Trophoblast cell (in vitro differentiated cells and primary cell): ENCODE measurements at regions not wholly inside any gene's neighbourhood (a gene's known extent, or its start where the extent isn't known, plus 50 kb on each side); places are given as distances from the start of the nearest gene placed in this dataset.
A peak's percentile ranks its signal among the peaks of the same experiment; 100 is the strongest.

Source experiments
- DNase-seq, 2 donors: peaks; one replicate each; pipeline ENCODE4 v3.0.0-alpha.2; 2016
- H2AFZ ChIP-seq: 2 replicates; pipeline ENCODE4 v1.6.1; 2013; ENCODE audit warnings: low read length, moderate library complexity, mild to moderate bottlenecking; ENCODE audit not compliant: insufficient read depth, poor library complexity
- H2AK5ac ChIP-seq: 2 replicates; pipeline ENCODE4 v1.6.1; 2013; ENCODE audit warnings: mild to moderate bottlenecking, low read length
- H2BK120ac ChIP-seq: 2 replicates; pipeline ENCODE4 v1.6.1; 2013; ENCODE audit warnings: low read length, mild to moderate bottlenecking, moderate library complexity; ENCODE audit not compliant: insufficient read depth, poor library complexity
- H2BK12ac ChIP-seq: 2 replicates; pipeline ENCODE4 v1.6.1; 2013; ENCODE audit warnings: mild to moderate bottlenecking, low read length, moderate library complexity
- H2BK5ac ChIP-seq: 2 replicates; pipeline ENCODE4 v1.6.1; 2013; ENCODE audit warnings: low read length, low read depth, moderate library complexity, mild to moderate bottlenecking; ENCODE audit not compliant: poor library complexity
- H3K14ac ChIP-seq: 2 replicates; pipeline ENCODE4 v1.6.1; 2013; ENCODE audit warnings: mild to moderate bottlenecking, low read length
- H3K18ac ChIP-seq: 2 replicates; pipeline ENCODE4 v1.6.1; 2013; ENCODE audit warnings: mild to moderate bottlenecking, low read length
- H3K23ac ChIP-seq: 2 replicates; pipeline ENCODE4 v1.6.1; 2013; ENCODE audit warnings: low read length
- H3K27ac ChIP-seq: 2 replicates; pipeline ENCODE4 v1.5.1; 2013; ENCODE audit warnings: low read depth, mild to moderate bottlenecking, inconsistent platforms, low read length, moderate library complexity
- H3K27me3 ChIP-seq: 2 replicates; pipeline ENCODE4 v1.6.1; 2013; ENCODE audit warnings: inconsistent platforms, mild to moderate bottlenecking, low read length, moderate library complexity; ENCODE audit not compliant: insufficient read depth
- H3K36me3 ChIP-seq, 2 experiments: 1 replicate in 1 of 2; 2 replicates in 1 of 2; pipeline ENCODE4 v1.6.1; 2013; ENCODE audit warnings: low read length in 2 of 2, mild to moderate bottlenecking in 2 of 2, moderate library complexity in 1 of 2; ENCODE audit not compliant: insufficient read depth in 2 of 2, control insufficient read depth in 1 of 2
- H3K4ac ChIP-seq: 2 replicates; pipeline ENCODE4 v1.6.1; 2013; ENCODE audit warnings: low read depth, mild to moderate bottlenecking, low read length, moderate library complexity
- H3K4me1 ChIP-seq, 2 experiments: 1 replicate in 1 of 2; 2 replicates in 1 of 2; pipeline ENCODE4 v1.6.1; 2013; ENCODE audit warnings: low read length in 2 of 2, mild to moderate bottlenecking in 2 of 2, moderate library complexity in 1 of 2; ENCODE audit not compliant: insufficient read depth in 2 of 2, control insufficient read depth in 1 of 2
- H3K4me2 ChIP-seq: 2 replicates; pipeline ENCODE4 v1.6.1; 2013; ENCODE audit warnings: inconsistent platforms, mild to moderate bottlenecking, low read length, moderate library complexity
- H3K4me3 ChIP-seq: 2 replicates; pipeline ENCODE4 v1.5.1; 2013; ENCODE audit warnings: mild to moderate bottlenecking, low read depth, low read length, inconsistent platforms
- H3K79me1 ChIP-seq: one replicate; pipeline ENCODE4 v1.6.1; 2013; ENCODE audit warnings: low read length
- H3K79me2 ChIP-seq: 2 replicates; pipeline ENCODE4 v1.6.1; 2013; ENCODE audit warnings: low read length, mild to moderate bottlenecking; ENCODE audit not compliant: control insufficient read depth, insufficient read depth, poor library complexity
- H3K9ac ChIP-seq: 2 replicates; pipeline ENCODE4 v1.6.1; 2013; ENCODE audit warnings: mild to moderate bottlenecking, low read length
- H3K9me3 ChIP-seq: 2 replicates; pipeline ENCODE4 v1.6.1; 2013; ENCODE audit warnings: low read depth, mild to moderate bottlenecking, control low read depth, inconsistent platforms, low read length; ENCODE audit not compliant: insufficient read depth
- H4K12ac ChIP-seq: 2 replicates; pipeline ENCODE4 v1.6.1; 2013; ENCODE audit warnings: low read depth, mild to moderate bottlenecking, low read length, moderate library complexity
- H4K8ac ChIP-seq: 2 replicates; pipeline ENCODE4 v1.6.1; 2013; ENCODE audit warnings: low read depth, mild to moderate bottlenecking, low read length, moderate library complexity
- H4K91ac ChIP-seq: one replicate; pipeline ENCODE4 v1.6.1; 2013; ENCODE audit warnings: low read depth, mild to moderate bottlenecking, low read length, moderate library complexity
- WGBS: extraction: QIAGEN DNeasy Blood & Tissue Kit; methylation state at CpG from one replicate; pipeline ENCODE4 v1.1.7; 2013; ENCODE audit warnings: missing lambda C conversion rate; ENCODE audit not compliant: insufficient read length, insufficient coverage; ENCODE audit errors: extremely low coverage; 5-methylcytosine and 5-hydroxymethylcytosine counted together

DNA sequence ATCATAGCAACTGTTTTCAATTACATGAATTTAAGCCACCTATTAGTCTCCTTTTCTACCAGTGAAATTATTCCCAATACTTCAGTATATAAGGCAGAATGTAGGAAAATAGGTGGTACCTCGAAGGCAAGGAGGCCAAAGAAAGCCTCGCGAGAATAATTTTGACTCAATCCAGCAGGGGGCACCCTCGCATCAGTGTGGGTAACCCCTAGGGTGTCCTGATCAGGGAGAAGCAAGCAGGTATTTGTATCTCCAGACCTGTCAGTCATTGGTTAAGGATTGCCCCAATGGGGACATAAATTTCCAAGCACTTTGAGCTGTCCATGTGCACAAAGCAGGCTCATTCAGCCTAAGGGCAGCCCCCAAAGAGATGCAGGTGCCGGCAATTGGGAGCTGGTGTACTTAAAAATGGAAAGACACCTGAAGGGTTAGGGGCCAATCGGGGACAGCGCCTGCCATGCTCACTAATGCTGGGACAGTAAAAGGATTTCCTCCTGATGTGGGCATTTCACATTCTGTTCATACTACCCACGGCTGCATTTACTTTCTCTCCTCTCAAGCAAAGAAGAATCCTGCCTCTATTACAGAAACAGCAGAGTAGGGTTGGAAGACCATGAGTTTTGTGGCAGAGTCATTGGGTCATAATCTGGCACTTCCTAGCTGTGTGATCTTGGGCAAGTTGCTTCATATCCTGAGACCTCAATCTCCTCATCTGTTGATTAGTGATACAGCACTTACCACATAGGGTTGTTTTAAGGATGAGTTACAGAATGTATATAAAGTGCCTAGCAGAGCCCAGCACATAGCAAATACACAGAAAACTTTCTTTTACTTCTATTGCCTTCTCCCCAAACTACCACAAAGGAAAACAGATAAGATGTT lies 136.1 kb downstream of the ICOS start:
- no peaks in the 10 kb centered on the region for H3K4me1 ChIP-seq
- H4K8ac ChIP-seq, result no peak overlapping the region
- no peaks in the 10 kb centered on the region for H3K36me3 ChIP-seq
- no peak overlapping the region for H3K4me3 ChIP-seq
- H3K79me2 ChIP-seq, result no peaks in the 10 kb centered on the region
- H2BK12ac ChIP-seq, result no peak overlapping the region
- H2BK5ac ChIP-seq, result no peak overlapping the region
- no peaks in the 10 kb centered on the region for H3K79me1 ChIP-seq
- H3K4ac ChIP-seq, result no peak overlapping the region
- H2AFZ ChIP-seq, result no peak overlapping the region
- H2BK120ac ChIP-seq, result no peak overlapping the region
- no CpG with 5 or more reads among the region's 8 CpGs for WGBS
- no peak overlapping the region for H3K14ac ChIP-seq
- no peak overlapping the region for H2AK5ac ChIP-seq
- no peak overlapping the region for H4K91ac ChIP-seq
- no peak overlapping the region for H3K23ac ChIP-seq
- H3K27ac ChIP-seq, result no peak overlapping the region
- H4K12ac ChIP-seq, result no peak overlapping the region
- H3K9ac ChIP-seq, result no peak overlapping the region
- H3K18ac ChIP-seq, result no peak overlapping the region
- no peaks in the 10 kb centered on the region for H3K9me3 ChIP-seq
- H3K27me3 ChIP-seq, result no peaks in the 10 kb centered on the region
- no peak overlapping the region for H3K4me2 ChIP-seq
- DNase-seq, result peak in 1 of 2 donors; percentile 28

DNA sequence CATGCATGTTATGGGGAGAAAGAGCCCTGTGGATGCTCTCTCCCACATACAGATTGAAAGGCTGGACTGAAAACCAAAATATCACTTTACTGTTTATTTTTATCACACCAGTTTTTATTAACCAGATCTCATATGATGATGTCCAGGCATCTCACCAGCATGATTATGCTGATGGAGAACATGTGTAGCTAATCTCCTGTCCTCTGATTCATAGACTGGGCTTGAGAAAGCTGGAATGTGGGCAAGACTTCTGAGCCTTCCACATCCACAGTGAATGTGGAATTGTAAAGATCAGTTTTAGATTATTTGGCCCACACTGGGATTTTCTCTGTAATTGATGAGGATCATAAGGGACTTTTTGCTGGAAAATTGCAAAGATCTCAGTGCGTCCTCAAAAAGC lies 137.9 kb downstream of the ICOS start:
- Histone ChIP-seq H3K4me2 (no peak overlapping the region), H2AK5ac (no peak overlapping the region), H3K4me3 (no peak overlapping the region), H3K23ac (no peak overlapping the region), H3K9me3 (no peaks in the 10 kb centered on the region), H3K9ac (no peak overlapping the region), H3K79me1 (no peaks in the 10 kb centered on the region), H3K18ac (no peak overlapping the region), H3K27ac (no peak overlapping the region), H2BK5ac (no peak overlapping the region), H4K8ac (no peak overlapping the region), H3K4me1 (peaks cover 2 to 4% of the 10 kb centered on the region in 2 experiments), H3K14ac (no peak overlapping the region), H3K79me2 (no peaks in the 10 kb centered on the region), H3K27me3 (no peaks in the 10 kb centered on the region), H3K36me3 (no peaks in the 10 kb centered on the region), H2BK120ac (no peak overlapping the region), H4K12ac (no peak overlapping the region), H4K91ac (no peak overlapping the region), H2BK12ac (no peak overlapping the region), H2AFZ (no peak overlapping the region), H3K4ac (no peak overlapping the region)
- DNase-seq, result peak in 1 of 2 donors; percentile 40
- no CpG with 5 or more reads among the region's 1 CpG for WGBS

DNA sequence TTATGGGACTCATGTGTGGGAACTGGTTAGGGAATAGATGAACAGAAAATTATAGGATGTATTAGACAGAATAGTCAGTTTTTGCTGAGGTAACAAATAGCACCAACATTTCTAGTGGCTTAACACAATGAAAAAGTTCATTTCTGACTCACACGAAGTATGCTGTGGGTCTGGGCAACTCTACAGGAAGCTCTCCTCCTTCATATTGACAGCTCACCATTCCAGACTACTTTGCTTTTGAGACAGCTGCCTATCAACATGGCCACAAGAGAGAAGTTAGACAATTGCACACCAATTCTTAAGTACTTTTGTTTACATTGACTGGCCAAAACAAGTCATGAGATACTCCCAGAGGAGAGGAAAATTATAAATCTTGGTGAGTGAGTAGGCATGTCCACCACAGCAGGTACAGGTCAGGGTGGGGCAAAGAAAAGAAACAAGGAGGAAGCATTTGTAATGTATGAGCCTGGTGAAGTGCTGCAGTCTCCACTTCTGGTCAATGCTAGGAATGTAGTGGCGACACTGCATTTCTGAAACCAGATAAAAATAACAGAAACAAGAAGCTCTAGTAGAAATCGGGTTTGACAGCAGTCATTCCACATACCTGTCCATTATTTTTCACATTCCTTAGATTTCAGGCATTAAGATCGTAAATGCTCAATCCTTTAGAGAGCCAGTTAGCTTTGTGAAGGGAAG lies 141.6 kb downstream of the ICOS start:
- no CpG with 5 or more reads among the region's 4 CpGs for WGBS
- DNase-seq, result peak; percentile 73 to 89
- no peak overlapping the region for H3K4me3 ChIP-seq

GRCh38 chr2:204081487-204082425 lies 145.2 kb downstream of the ICOS start:
- H3K9ac ChIP-seq, result no peak overlapping the region
- no peak overlapping the region for H2BK120ac ChIP-seq
- H3K23ac ChIP-seq, result no peak overlapping the region
- H3K36me3 ChIP-seq, result no peaks in the 10 kb centered on the region
- no peak overlapping the region for H4K91ac ChIP-seq
- H4K12ac ChIP-seq, result no peak overlapping the region
- peaks cover 2 to 4% of the 10 kb centered on the region in 2 experiments for H3K4me1 ChIP-seq
- no peak overlapping the region for H3K4me3 ChIP-seq
- H2BK5ac ChIP-seq, result no peak overlapping the region
- H3K9me3 ChIP-seq, result no peaks in the 10 kb centered on the region
- H3K14ac ChIP-seq, result no peak overlapping the region
- no peak overlapping the region for H4K8ac ChIP-seq
- H3K18ac ChIP-seq, result no peak overlapping the region
- H3K27me3 ChIP-seq, result no peaks in the 10 kb centered on the region
- no peak for DNase-seq
- H2AFZ ChIP-seq, result no peak overlapping the region
- WGBS, result no CpG with 5 or more reads among the region's 12 CpGs
- H3K27ac ChIP-seq, result no peak overlapping the region
- H2BK12ac ChIP-seq, result no peak overlapping the region
- H3K4me2 ChIP-seq, result no peak overlapping the region
- no peaks in the 10 kb centered on the region for H3K79me2 ChIP-seq
- no peak overlapping the region for H2AK5ac ChIP-seq
- no peak overlapping the region for H3K4ac ChIP-seq
- no peaks in the 10 kb centered on the region for H3K79me1 ChIP-seq

More for the DNA sequence above, 141.6 kb downstream of the ICOS start:
- Histone ChIP-seq H2AFZ (no peak overlapping the region), H4K8ac (no peak overlapping the region), H3K4me1 (peaks cover 2 to 4% of the 10 kb centered on the region in 2 experiments), H3K36me3 (no peaks in the 10 kb centered on the region), H3K79me1 (no peaks in the 10 kb centered on the region), H3K4ac (no peak overlapping the region), H3K9me3 (no peaks in the 10 kb centered on the region), H3K14ac (no peak overlapping the region), H2BK5ac (no peak overlapping the region), H3K79me2 (no peaks in the 10 kb centered on the region), H3K23ac (no peak overlapping the region), H3K18ac (no peak overlapping the region), H2BK12ac (no peak overlapping the region), H4K91ac (no peak overlapping the region), H3K27me3 (no peaks in the 10 kb centered on the region), H3K27ac (peak overlapping the region; percentile 32), H3K4me2 (peak overlapping the region; percentile 3), H2BK120ac (no peak overlapping the region), H4K12ac (no peak overlapping the region), H3K9ac (no peak overlapping the region), H2AK5ac (no peak overlapping the region)
